ENCODE measurements at regions not wholly inside any gene's neighbourhood (a gene's known extent, or its start where the extent isn't known, plus 50 kb on each side); places are given as distances from the start of the nearest gene placed in this dataset.
"Not testable (repeated sequence)": the region's sequence is repeated elsewhere in the genome, so short reads cannot be mapped to it uniquely, and the experiment has no call there.

DNA sequence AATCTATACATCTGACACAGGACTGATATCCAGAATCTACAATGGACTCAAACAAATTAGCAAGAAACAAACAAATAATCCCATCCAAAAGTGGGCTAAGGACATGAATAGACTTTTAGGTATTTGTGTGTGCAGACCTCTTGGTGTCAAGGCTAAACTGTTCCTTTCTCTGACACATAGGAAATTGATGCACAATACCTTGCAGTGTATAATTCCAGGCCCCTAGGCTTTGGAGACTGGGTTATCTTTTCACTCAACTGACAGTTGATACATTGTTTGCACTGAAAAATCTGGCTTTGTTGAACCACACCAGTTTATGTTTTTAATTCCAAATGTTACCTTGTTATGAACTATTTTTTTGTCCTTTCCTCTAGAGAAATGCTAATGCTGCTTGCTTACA, 873.1 kb upstream of the TPTE start:
- TF ChIP-seq NR3C1 (CRISPR knock-in tag; IDR thresholded peaks at IDR 0.05); ZC3H4 (CRISPR knock-in tag; IDR thresholded peaks at IDR 0.05; ENCODE audit: borderline replicate concordance); PATZ1 (CRISPR knock-in tag; IDR thresholded peaks at IDR 0.05; ENCODE audit: borderline replicate concordance); POU5F1 (IDR thresholded peaks at IDR 0.05; ENCODE audit: borderline replicate concordance, low read depth, low read length, partially characterized antibody); CTCF (IDR thresholded peaks at IDR 0.05 in 2 of 3, conservative IDR thresholded peaks at IDR 0.05 in 1 of 3; ENCODE audit: insufficient read depth in 2 of 3, low read depth in 1 of 3, low read length in 3 of 3); EZH2 (IDR thresholded peaks at IDR 0.05; ENCODE audit: borderline replicate concordance, low read depth, low read length); SMARCE1 (IDR thresholded peaks at IDR 0.05); BHLHE40 (IDR thresholded peaks at IDR 0.05; ENCODE audit: low read length); RFX5 (IDR thresholded peaks at IDR 0.05; ENCODE audit: low read depth, low read length); STAT5B (CRISPR knock-in tag; IDR thresholded peaks at IDR 0.05); BACH1 (tag; IDR thresholded peaks at IDR 0.05); POLR2A (conservative IDR thresholded peaks at IDR 0.05); NRF1 (conservative IDR thresholded peaks at IDR 0.05 in 1 of 2, IDR thresholded peaks at IDR 0.05 in 1 of 2): not testable (repeated sequence)
- TF ChIP-seq, protein P1, sequence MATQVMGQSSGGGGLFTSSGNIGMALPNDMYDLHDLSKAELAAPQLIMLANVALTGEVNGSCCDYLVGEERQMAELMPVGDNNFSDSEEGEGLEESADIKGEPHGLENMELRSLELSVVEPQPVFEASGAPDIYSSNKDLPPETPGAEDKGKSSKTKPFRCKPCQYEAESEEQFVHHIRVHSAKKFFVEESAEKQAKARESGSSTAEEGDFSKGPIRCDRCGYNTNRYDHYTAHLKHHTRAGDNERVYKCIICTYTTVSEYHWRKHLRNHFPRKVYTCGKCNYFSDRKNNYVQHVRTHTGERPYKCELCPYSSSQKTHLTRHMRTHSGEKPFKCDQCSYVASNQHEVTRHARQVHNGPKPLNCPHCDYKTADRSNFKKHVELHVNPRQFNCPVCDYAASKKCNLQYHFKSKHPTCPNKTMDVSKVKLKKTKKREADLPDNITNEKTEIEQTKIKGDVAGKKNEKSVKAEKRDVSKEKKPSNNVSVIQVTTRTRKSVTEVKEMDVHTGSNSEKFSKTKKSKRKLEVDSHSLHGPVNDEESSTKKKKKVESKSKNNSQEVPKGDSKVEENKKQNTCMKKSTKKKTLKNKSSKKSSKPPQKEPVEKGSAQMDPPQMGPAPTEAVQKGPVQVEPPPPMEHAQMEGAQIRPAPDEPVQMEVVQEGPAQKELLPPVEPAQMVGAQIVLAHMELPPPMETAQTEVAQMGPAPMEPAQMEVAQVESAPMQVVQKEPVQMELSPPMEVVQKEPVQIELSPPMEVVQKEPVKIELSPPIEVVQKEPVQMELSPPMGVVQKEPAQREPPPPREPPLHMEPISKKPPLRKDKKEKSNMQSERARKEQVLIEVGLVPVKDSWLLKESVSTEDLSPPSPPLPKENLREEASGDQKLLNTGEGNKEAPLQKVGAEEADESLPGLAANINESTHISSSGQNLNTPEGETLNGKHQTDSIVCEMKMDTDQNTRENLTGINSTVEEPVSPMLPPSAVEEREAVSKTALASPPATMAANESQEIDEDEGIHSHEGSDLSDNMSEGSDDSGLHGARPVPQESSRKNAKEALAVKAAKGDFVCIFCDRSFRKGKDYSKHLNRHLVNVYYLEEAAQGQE (IDR thresholded peaks at IDR 0.05; ENCODE audit: borderline replicate concordance) = not testable (repeated sequence)
- TF ChIP-seq, protein P1 (CRISPR knock-in tag; IDR thresholded peaks at IDR 0.05; ENCODE audit: low read depth) = not testable (repeated sequence)
